Adrenal gland (tissue), 5 donors: ENCODE measurements at regions not wholly inside any gene's neighbourhood (a gene's known extent, or its start where the extent isn't known, plus 50 kb on each side); places are given as distances from the start of the nearest gene placed in this dataset.

ENCODE experiments used
- CTCF ChIP-seq, 6 experiments: fragments of 450-650 bp in 4 of 6; fragments of 200-600 bp in 2 of 6; sonication (generic) in 1 of 6; IDR thresholded peaks; 1 replicate in 5 of 6; 2 replicates in 1 of 6; pipeline versions ENCODE4 v1.5.1 to v1.8.0; 2016 to 2021; ENCODE audit warnings: antibody characterized with exemption in 6 of 6, mild to moderate bottlenecking in 2 of 6, moderate library complexity in 1 of 6
- POLR2A ChIP-seq, 2 donors: fragments of 450-650 bp; IDR thresholded peaks; one replicate each; pipeline ENCODE4 v1.6.1; 2017; ENCODE audit warnings: antibody characterized with exemption in 2 of 2, mild to moderate bottlenecking in 2 of 2, moderate library complexity in 1 of 2
- donor health status: DM: no; HTN: no; CAD: no.

DNA sequence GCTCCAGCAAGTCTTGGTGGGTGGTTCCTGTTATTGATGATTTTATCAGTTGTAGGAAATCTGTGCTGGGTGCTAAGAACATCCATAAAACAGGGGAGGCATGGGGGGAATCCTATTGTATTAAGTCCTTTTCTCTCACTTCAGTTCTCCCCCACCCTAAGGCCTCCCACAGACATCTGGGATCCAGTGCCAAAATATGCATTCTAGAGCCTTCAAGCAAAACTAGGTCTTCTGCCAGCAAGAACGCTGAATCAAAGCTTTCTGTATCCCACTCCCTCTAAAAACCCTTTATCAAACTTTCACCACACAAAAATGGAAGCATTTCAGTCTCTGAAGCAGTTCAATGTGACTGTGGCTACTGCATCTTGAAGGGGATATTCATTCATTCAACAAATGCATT, 281.9 kb downstream of the GAS1 start:
- no peak for TF ChIP-seq CTCF (IDR thresholded peaks at IDR 0.05)
- no peak for TF ChIP-seq POLR2A (IDR thresholded peaks at IDR 0.05)
